ENCODE measurements at regions not wholly inside any gene's neighbourhood (a gene's known extent, or its start where the extent isn't known, plus 50 kb on each side); places are given as distances from the start of the nearest gene placed in this dataset.

- Mint-ChIP-seq H3K4me3 (no peak overlapping the region), H3K27ac (no peak overlapping the region), H3K9me3 (no peaks in the 10 kb centered on the region), H3K4me1 (no peaks in the 10 kb centered on the region), H3K36me3 (ENCODE audit: low read depth) (no peaks in the 10 kb centered on the region), H3K27me3 (ENCODE audit: insufficient read depth, low read depth, poor library complexity) (peaks cover 2% of the 10 kb centered on the region)
- Histone ChIP-seq H2AFZ (no peak overlapping the region), H3K9me2 (ENCODE audit: insufficient read depth) (no peaks in the 10 kb centered on the region), H3K27me3 (ENCODE audit: insufficient read depth) (no peaks in the 10 kb centered on the region), H3K4me3 (no peak overlapping the region), H3K4me2 (no peak overlapping the region), H3K4me1 (ENCODE audit: insufficient read depth) (no peaks in the 10 kb centered on the region), H3K79me2 (replicated peaks; ENCODE audit: insufficient read depth) (no peaks in the 10 kb centered on the region), H3K36me3 (ENCODE audit: insufficient read depth) (no peaks in the 10 kb centered on the region), H3F3A (replicated peaks; ENCODE audit: low read depth) (no peaks in the 10 kb centered on the region), H4K20me1 (replicated peaks; ENCODE audit: insufficient read depth) (no peaks in the 10 kb centered on the region), H3K27ac (ENCODE audit: low read depth) (no peak overlapping the region)
- ATAC-seq, result no peak
- no peak for DNase-seq (ENCODE audit: low spot score)
- TF ChIP-seq POLR2AphosphoS5 (IDR thresholded peaks at IDR 0.05; ENCODE audit: low read depth) (no peak), ZNF331 (CRISPR knock-in tag; IDR thresholded peaks at IDR 0.05; ENCODE audit: low read depth) (no peak)
- TF ChIP-seq, protein P1, sequence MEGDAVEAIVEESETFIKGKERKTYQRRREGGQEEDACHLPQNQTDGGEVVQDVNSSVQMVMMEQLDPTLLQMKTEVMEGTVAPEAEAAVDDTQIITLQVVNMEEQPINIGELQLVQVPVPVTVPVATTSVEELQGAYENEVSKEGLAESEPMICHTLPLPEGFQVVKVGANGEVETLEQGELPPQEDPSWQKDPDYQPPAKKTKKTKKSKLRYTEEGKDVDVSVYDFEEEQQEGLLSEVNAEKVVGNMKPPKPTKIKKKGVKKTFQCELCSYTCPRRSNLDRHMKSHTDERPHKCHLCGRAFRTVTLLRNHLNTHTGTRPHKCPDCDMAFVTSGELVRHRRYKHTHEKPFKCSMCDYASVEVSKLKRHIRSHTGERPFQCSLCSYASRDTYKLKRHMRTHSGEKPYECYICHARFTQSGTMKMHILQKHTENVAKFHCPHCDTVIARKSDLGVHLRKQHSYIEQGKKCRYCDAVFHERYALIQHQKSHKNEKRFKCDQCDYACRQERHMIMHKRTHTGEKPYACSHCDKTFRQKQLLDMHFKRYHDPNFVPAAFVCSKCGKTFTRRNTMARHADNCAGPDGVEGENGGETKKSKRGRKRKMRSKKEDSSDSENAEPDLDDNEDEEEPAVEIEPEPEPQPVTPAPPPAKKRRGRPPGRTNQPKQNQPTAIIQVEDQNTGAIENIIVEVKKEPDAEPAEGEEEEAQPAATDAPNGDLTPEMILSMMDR (conservative IDR thresholded peaks at IDR 0.05; ENCODE audit: low read depth in 2 of 2), result no peak
Measured at GRCh38 chr2:12918835-12919445, 202.2 kb downstream of the TRIB2 start.

GRCh38 chr2:12921321-12921720, 204.6 kb downstream of the TRIB2 start:
- Mint-ChIP-seq H3K9me3 (peaks cover 5% of the 10 kb centered on the region; the same call in 2 of the 3 replicates), H3K4me1 (no peaks in the 10 kb centered on the region), H3K4me3 (no peak overlapping the region), H3K27ac (no peak overlapping the region), H3K27me3 (ENCODE audit: insufficient read depth, low read depth, poor library complexity) (peaks cover 2% of the 10 kb centered on the region), H3K36me3 (ENCODE audit: low read depth) (peaks cover 3% of the 10 kb centered on the region; the same call in 1 of the 3 replicates)
- Histone ChIP-seq H4K20me1 (replicated peaks; ENCODE audit: insufficient read depth) (no peaks in the 10 kb centered on the region), H3K79me2 (replicated peaks; ENCODE audit: insufficient read depth) (no peaks in the 10 kb centered on the region), H3F3A (replicated peaks; ENCODE audit: low read depth) (no peaks in the 10 kb centered on the region), H2AFZ (no peak overlapping the region), H3K4me3 (no peak overlapping the region), H3K9me2 (ENCODE audit: insufficient read depth) (no peaks in the 10 kb centered on the region), H3K27me3 (ENCODE audit: insufficient read depth) (no peaks in the 10 kb centered on the region), H3K4me2 (no peak overlapping the region), H3K36me3 (ENCODE audit: insufficient read depth) (no peaks in the 10 kb centered on the region), H3K4me1 (ENCODE audit: insufficient read depth) (no peaks in the 10 kb centered on the region), H3K27ac (ENCODE audit: low read depth) (no peak overlapping the region)
- no peak for ATAC-seq
- DNase-seq (ENCODE audit: low spot score), result no peak
- TF ChIP-seq CREB1 (CRISPR knock-in tag; IDR thresholded peaks at IDR 0.05; ENCODE audit: low read depth) (no peak), JUNB (IDR thresholded peaks at IDR 0.05; ENCODE audit: unreplicated experiment) (no peak), EZH2phosphoT487 (IDR thresholded peaks at IDR 0.05; ENCODE audit: unreplicated experiment) (no peak), ZNF114 (CRISPR knock-in tag; IDR thresholded peaks at IDR 0.05) (no peak), ZNF462 (CRISPR knock-in tag; IDR thresholded peaks at IDR 0.05) (no peak), ZNF331 (CRISPR knock-in tag; IDR thresholded peaks at IDR 0.05; ENCODE audit: low read depth) (no peak), EZH2 (IDR thresholded peaks at IDR 0.05; ENCODE audit: low read depth, unreplicated experiment) (no peak), POLR2AphosphoS5 (IDR thresholded peaks at IDR 0.05; ENCODE audit: low read depth) (no peak)
- TF ChIP-seq, protein P1 (conservative IDR thresholded peaks at IDR 0.05; ENCODE audit: low read depth in 2 of 2), result no peak
